B cell (primary cell): ENCODE measurements at regions not wholly inside any gene's neighbourhood (a gene's known extent, or its start where the extent isn't known, plus 50 kb on each side); places are given as distances from the start of the nearest gene placed in this dataset.

ENCODE experiments used
- ATAC-seq: fragments of 200-7000 bp; cut with Tn5 transposase; one replicate; pipeline ENCODE4 v1.10.0; 2021; ENCODE audit warnings: low read depth, mild to moderate bottlenecking, moderate number of reproducible peaks, moderate library complexity
- CTCF ChIA-PET: fragments of 350-600 bp; sonication (Branson Sonifier 250); formaldehyde crosslinking; loops from one replicate; lab custom pipeline; 2021; ENCODE audit warnings: antibody characterized with exemption, inconsistent platforms; lab: Charles Lee
- POLR2A ChIA-PET: fragments of 350-600 bp; sonication (Branson Sonifier 250); formaldehyde crosslinking; loops from one replicate; lab custom pipeline; 2021; ENCODE audit warnings: antibody characterized with exemption; lab: Charles Lee
- DNase-seq: peaks from one replicate; pipeline ENCODE4 v3.0.0; 2013
- H2AFZ ChIP-seq: 2 replicates; pipeline ENCODE4 v1.6.1; 2012; ENCODE audit warnings: mild to moderate bottlenecking, low read depth, low read length; ENCODE audit not compliant: insufficient read depth, poor library complexity, severe bottlenecking
- H3K27ac ChIP-seq, 2 donors: 1 replicate in 1 of 2; 2 replicates in 1 of 2; pipeline ENCODE4 v1.5.1; 2012 to 2013; ENCODE audit warnings: low read length in 2 of 2, mild to moderate bottlenecking in 2 of 2, moderate library complexity in 1 of 2
- H3K27me3 ChIP-seq, 4 experiments: fragments of 200-600 bp in 1 of 4; sonication (generic) in 1 of 4; replicated peaks in 1 of 4; 1 replicate in 2 of 4; 2 replicates in 2 of 4; pipeline versions ENCODE4 v1.6.1 to v1.7.0; 2013 to 2016; ENCODE audit warnings: low read length in 3 of 4, mild to moderate bottlenecking in 2 of 4, mixed read lengths in 1 of 4, moderate library complexity in 1 of 4; ENCODE audit not compliant: insufficient read depth in 4 of 4, control insufficient read depth in 3 of 4; ENCODE audit errors: control extremely low read depth in 1 of 4
- H3K36me3 ChIP-seq, 2 experiments: replicated peaks in 1 of 2; 1 replicate in 1 of 2; 2 replicates in 1 of 2; pipeline versions ENCODE4 v1.6.1 to v1.7.1; 2013; ENCODE audit warnings: low read length in 1 of 2; ENCODE audit not compliant: insufficient read depth in 2 of 2, control insufficient read depth in 1 of 2; ENCODE audit errors: control extremely low read depth in 1 of 2, extremely low read depth in 1 of 2
- H3K4me1 ChIP-seq, 2 donors: fragments of 200-600 bp in 1 of 2; sonication (generic) in 1 of 2; 1 replicate in 1 of 2; 2 replicates in 1 of 2; pipeline versions ENCODE4 v1.5.1 to v1.6.1; 2013 to 2017; ENCODE audit warnings: low read length in 2 of 2; ENCODE audit not compliant: control insufficient read depth in 2 of 2, insufficient read depth in 2 of 2
- H3K4me2 ChIP-seq: replicated peaks from 2 replicates; pipeline ENCODE3; 2012; ENCODE audit warnings: mild to moderate bottlenecking, low read depth, low read length; ENCODE audit not compliant: poor library complexity, severe bottlenecking
- H3K4me3 ChIP-seq, 5 experiments: fragments of 200-600 bp in 1 of 5; sonication (generic) in 1 of 5; 1 replicate in 3 of 5; 2 replicates in 2 of 5; pipeline versions ENCODE4 v1.5.1 to v1.7.0; 2011 to 2016; ENCODE audit warnings: low read length in 4 of 5, mild to moderate bottlenecking in 4 of 5, low read depth in 2 of 5, control low read depth in 1 of 5, moderate library complexity in 1 of 5; ENCODE audit not compliant: insufficient read depth in 1 of 5; ENCODE audit errors: control extremely low read depth in 1 of 5, extremely low read depth in 1 of 5
- H3K79me2 ChIP-seq: fragments of 200-600 bp; sonication (generic); one replicate; pipeline ENCODE4 v1.6.0; 2016; ENCODE audit warnings: low read length; ENCODE audit not compliant: control insufficient read depth, insufficient read depth
- H3K9ac ChIP-seq: fragments of 200-600 bp; sonication (generic); 2 replicates; pipeline ENCODE4 v1.6.1; 2017; ENCODE audit warnings: mild to moderate bottlenecking, low read length, moderate library complexity
- H3K9me3 ChIP-seq, 3 donors: one replicate each; pipeline versions ENCODE4 v1.6.1 to v1.7.1; 2013; ENCODE audit warnings: low read length in 2 of 3; ENCODE audit not compliant: control insufficient read depth in 2 of 3, insufficient read depth in 1 of 3; ENCODE audit errors: control extremely low read depth in 1 of 3
- H4K20me1 ChIP-seq: 2 replicates; pipeline ENCODE4 v1.6.0; 2012; ENCODE audit warnings: mild to moderate bottlenecking, low read length; ENCODE audit not compliant: insufficient read depth, control insufficient read depth, poor library complexity, severe bottlenecking
- H3K27ac Mint-ChIP-seq: one replicate; pipeline ENCODE4 v1.8.0; 2021; ENCODE audit warnings: mixed read lengths
- H3K27me3 Mint-ChIP-seq: one replicate; pipeline ENCODE4 v1.8.0; 2021; ENCODE audit warnings: mixed read lengths
- H3K4me1 Mint-ChIP-seq: one replicate; pipeline ENCODE4 v1.8.0; 2021; ENCODE audit warnings: mixed read lengths
- H3K4me3 Mint-ChIP-seq: one replicate; pipeline ENCODE4 v1.8.0; 2021; ENCODE audit warnings: mixed read lengths
- H3K9me3 Mint-ChIP-seq: one replicate; pipeline ENCODE4 v1.8.0; 2022; ENCODE audit warnings: mixed read lengths; ENCODE audit not compliant: insufficient read depth
- CTCF ChIP-seq: fragments of 200-600 bp; IDR thresholded peaks from one replicate; pipeline ENCODE4 v1.8.0; 2022; ENCODE audit warnings: antibody characterized with exemption, mild to moderate bottlenecking
- EZH2 ChIP-seq: IDR thresholded peaks from 2 replicates; pipeline ENCODE4 v1.6.1; 2012; ENCODE audit warnings: borderline replicate concordance, low read depth, mild to moderate bottlenecking, moderate library complexity, low read length; ENCODE audit not compliant: insufficient read depth, poor library complexity, severe bottlenecking
- WGBS: methylation state at CpG from one replicate; pipeline ENCODE4 v1.1.5; 2013; ENCODE audit warnings: missing lambda C conversion rate; ENCODE audit not compliant: insufficient coverage; 5-methylcytosine and 5-hydroxymethylcytosine counted together
- intact Hi-C: fragments of 100-400 bp; cut with micrococcal nuclease; formaldehyde crosslinking; loops from one replicate; pipeline ENCODE4 v1.10.0; 2022

GRCh38 chr2:236888794-236889780, 196.6 kb upstream of the COPS8 start:
- Mint-ChIP-seq H3K9me3 (no peaks in the 10 kb centered on the region), H3K27ac (no peak overlapping the region), H3K27me3 (peaks cover 6% of the 10 kb centered on the region), H3K4me3 (no peak overlapping the region), H3K4me1 (no peaks in the 10 kb centered on the region)
- H3K4me2 ChIP-seq = no peak overlapping the region
- H3K9ac ChIP-seq = no peak overlapping the region
- TF ChIP-seq CTCF = no peak
- no peak for TF ChIP-seq EZH2
- no peaks in the 10 kb centered on the region for H3K36me3 ChIP-seq
- CTCF ChIA-PET = no interaction called here
- DNase-seq (no peak), ATAC-seq (no peak)
- no peaks in the 10 kb centered on the region for H3K9me3 ChIP-seq
- intact Hi-C loops = no loop called here
- no peak overlapping the region for H3K4me3 ChIP-seq
- 88% methylated on average over 13 of the region's 24 CpGs for WGBS
- H3K79me2 ChIP-seq = no peaks in the 10 kb centered on the region
- no peak overlapping the region for H2AFZ ChIP-seq
- H3K27ac ChIP-seq = no peak overlapping the region
- POLR2A ChIA-PET = no interaction called here
- no peaks in the 10 kb centered on the region for H3K27me3 ChIP-seq
- H4K20me1 ChIP-seq = no peaks in the 10 kb centered on the region
- no peaks in the 10 kb centered on the region for H3K4me1 ChIP-seq
